VCaP (cell line): ENCODE measurements at regions not wholly inside any gene's neighbourhood (a gene's known extent, or its start where the extent isn't known, plus 50 kb on each side); places are given as distances from the start of the nearest gene placed in this dataset.

Experiments
- H3K27ac ChIP-seq: fragments of 450-650 bp; 2 replicates; pipeline ENCODE4 v1.5.1; 2017
- TF ChIP-seq, protein P1 (sequence below): fragments of 450-650 bp; conservative IDR thresholded peaks from 2 replicates; pipeline ENCODE4 v1.5.1; 2017; ENCODE audit warnings: mild to moderate bottlenecking, moderate library complexity

DNA sequence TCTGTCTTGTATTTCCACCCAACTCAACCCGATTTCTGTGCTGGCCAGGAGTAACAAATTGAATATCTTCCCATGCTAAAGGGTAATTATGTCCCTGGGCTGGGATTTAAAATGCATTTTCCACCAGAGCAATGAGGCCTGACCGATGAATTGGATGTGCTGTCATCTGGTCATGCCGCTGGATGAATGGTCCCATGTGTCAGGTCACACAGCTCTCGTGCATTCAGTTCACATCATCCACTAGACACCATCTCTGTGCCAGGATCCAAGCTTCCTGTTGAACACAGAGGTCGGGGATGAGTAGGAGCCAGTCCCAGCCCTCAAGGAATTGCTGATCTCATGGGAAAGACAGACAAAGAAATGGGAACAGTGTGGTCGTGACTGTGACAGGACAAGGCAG lies 200.8 kb downstream of the ADRA2A start:
- H3K27ac ChIP-seq: no peak overlapping the region
- TF ChIP-seq, protein P1, sequence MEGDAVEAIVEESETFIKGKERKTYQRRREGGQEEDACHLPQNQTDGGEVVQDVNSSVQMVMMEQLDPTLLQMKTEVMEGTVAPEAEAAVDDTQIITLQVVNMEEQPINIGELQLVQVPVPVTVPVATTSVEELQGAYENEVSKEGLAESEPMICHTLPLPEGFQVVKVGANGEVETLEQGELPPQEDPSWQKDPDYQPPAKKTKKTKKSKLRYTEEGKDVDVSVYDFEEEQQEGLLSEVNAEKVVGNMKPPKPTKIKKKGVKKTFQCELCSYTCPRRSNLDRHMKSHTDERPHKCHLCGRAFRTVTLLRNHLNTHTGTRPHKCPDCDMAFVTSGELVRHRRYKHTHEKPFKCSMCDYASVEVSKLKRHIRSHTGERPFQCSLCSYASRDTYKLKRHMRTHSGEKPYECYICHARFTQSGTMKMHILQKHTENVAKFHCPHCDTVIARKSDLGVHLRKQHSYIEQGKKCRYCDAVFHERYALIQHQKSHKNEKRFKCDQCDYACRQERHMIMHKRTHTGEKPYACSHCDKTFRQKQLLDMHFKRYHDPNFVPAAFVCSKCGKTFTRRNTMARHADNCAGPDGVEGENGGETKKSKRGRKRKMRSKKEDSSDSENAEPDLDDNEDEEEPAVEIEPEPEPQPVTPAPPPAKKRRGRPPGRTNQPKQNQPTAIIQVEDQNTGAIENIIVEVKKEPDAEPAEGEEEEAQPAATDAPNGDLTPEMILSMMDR: no peak

DNA sequence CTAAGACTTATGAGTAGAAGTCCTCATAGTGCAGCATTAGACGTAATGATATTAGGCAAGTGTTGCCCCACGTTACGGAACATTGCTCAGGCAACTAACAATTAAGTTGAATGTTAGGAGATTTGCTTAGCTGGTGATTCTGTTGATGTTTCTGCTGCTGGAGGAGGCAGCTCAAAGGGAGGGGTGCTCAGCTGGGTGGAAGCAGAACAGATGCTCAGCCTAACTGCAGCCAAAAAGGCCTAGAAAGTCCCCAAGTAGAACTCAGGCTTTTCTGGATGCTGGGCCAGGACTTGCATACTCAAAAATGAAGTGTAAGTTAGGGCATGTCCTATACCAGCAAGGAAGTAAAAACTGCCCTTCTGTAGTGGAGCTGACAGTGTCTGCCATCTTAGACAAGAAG lies 201.4 kb downstream of the ADRA2A start:
- TF ChIP-seq, protein P1: no peak
- H3K27ac ChIP-seq: no peak overlapping the region

DNA sequence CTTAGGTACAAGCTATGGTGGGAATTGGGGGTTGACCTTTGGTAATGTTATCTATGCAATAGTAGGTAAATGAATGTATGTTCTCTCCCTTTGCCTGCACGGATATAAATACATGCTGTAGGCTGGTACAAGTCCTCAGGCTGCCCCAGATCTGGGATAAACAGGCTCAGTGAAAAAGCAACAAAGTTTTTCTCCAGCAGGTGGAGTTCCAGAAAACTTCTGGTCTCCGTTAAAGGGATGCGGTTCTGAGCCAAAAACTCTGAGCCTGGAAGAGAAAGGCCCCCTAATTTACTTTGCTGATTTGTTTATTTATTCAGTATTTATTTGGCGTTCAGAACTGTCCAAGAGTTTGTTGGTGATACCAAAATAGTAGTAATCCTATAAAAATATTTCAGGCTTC lies 204.7 kb downstream of the ADRA2A start:
- H3K27ac ChIP-seq: no peak overlapping the region
- TF ChIP-seq, protein P1: peak; percentile 72

DNA sequence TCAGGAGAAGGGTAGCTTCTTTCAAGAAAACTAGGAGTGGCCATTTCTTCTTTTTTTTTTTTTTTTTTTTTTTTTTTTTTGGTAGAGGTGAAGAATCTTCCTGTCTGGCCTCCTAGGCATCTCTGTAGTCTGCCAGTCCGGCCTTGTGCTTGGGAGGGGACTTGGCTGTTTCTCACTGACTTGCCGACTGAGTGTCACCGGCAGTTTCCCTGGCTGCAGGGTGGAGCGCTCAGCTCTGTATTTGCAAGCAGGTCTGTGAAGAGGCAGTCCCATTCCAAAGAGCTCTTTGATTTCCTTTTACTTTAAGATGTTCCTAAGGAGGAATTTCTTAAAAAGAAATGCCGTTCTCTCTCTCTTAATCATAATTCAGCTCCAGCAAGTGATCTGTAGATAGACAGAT lies 212.6 kb downstream of the ADRA2A start:
- no peak overlapping the region for H3K27ac ChIP-seq
- TF ChIP-seq, protein P1: no peak

DNA sequence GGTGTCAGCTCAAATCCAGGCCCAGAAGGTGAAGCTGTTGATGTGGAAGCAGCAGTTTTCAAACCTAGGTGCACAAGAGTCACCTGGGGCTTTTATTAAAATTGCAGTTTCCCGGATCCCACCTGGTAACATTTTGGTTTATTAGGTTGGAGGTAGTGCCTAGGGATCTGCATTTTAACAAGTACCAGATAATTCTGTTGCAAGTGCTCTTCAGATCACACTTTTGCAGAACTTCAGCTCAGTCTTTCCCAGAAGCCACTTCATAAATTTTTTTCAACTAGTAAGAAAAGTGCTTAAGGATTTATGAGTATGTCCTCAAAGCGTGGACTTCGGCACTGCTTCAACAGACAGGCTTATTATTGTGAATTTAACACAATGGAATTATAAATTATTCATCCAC lies 213.8 kb downstream of the ADRA2A start:
- H3K27ac ChIP-seq: no peak overlapping the region
- TF ChIP-seq, protein P1: no peak

DNA sequence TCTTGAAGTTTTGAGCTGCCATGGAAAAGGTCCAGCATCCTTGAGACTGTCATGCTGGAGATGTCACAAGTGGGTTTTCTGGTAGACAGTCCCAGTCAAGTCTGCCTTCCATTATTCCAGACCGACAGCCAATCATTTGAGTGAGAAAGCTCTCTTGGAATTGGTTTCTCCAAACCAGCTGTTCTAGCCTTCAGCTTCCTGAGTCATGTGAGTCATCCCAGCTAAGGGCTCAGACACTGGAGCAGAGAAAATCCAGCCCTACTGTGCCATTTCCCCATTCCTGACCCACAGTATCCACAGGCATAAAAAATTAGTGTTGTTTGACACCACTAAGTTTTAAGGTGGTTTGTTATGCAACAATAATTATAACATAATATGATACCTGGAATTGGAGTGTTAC lies 219.0 kb downstream of the ADRA2A start:
- no peak overlapping the region for H3K27ac ChIP-seq
- TF ChIP-seq, protein P1: no peak

DNA sequence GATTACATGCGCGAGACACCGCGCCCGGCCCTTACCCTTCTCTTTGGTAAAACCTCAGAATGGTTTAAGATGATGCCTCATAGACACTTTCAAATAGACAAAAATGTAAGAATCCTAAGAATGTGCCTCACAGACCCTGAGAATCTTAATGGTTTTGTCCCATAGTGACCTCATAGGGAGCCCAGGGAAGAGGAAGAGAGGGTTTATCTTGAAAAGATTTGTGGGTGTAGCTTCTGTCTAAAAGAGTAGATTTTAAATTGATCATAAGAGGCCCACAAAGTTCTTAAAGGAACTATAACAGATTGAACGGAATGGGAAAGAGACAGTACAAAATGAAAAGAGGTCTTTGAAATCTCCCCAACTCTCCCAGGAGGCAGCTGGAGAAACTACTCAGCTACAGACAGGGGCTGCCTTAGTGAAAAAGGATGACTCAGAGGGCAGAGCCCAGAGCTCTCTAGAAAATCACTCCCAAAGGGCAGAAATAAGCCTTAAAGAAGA lies 220.6 kb downstream of the ADRA2A start:
- TF ChIP-seq, protein P1: no peak
- H3K27ac ChIP-seq: no peak overlapping the region
